Endothelial cell (in vitro differentiated cells): ENCODE measurements at regions not wholly inside any gene's neighbourhood (a gene's known extent, or its start where the extent isn't known, plus 50 kb on each side); places are given as distances from the start of the nearest gene placed in this dataset.
A peak's percentile ranks its signal among the peaks of the same experiment; 100 is the strongest.
"Not testable (repeated sequence)": the region's sequence is repeated elsewhere in the genome, so short reads cannot be mapped to it uniquely, and the experiment has no call there.

Experiments
- DNase-seq: peaks from one replicate; pipeline ENCODE4 v3.0.0; 2021; ENCODE audit warnings: low spot score
- H3K27ac Mint-ChIP-seq: one replicate; pipeline ENCODE4 v1.8.0; 2021; ENCODE audit warnings: mixed read lengths, inconsistent platforms; ENCODE audit not compliant: unreplicated experiment
- H3K27me3 Mint-ChIP-seq: one replicate; pipeline ENCODE4 v1.8.0; 2021; ENCODE audit warnings: mild to moderate bottlenecking, moderate library complexity, mixed read lengths, inconsistent platforms; ENCODE audit not compliant: unreplicated experiment
- H3K36me3 Mint-ChIP-seq: one replicate; pipeline ENCODE4 v1.8.0; 2021; ENCODE audit warnings: mild to moderate bottlenecking, low read depth, mixed read lengths, inconsistent platforms; ENCODE audit not compliant: unreplicated experiment
- H3K4me1 Mint-ChIP-seq: one replicate; pipeline ENCODE4 v1.8.0; 2021; ENCODE audit warnings: mild to moderate bottlenecking, mixed read lengths, inconsistent platforms; ENCODE audit not compliant: unreplicated experiment
- H3K4me3 Mint-ChIP-seq: one replicate; pipeline ENCODE4 v1.8.0; 2021; ENCODE audit warnings: mild to moderate bottlenecking, mixed read lengths, inconsistent platforms; ENCODE audit not compliant: unreplicated experiment
- H3K9me3 Mint-ChIP-seq: one replicate; pipeline ENCODE4 v1.8.0; 2021; ENCODE audit warnings: mixed read lengths, inconsistent platforms; ENCODE audit not compliant: unreplicated experiment
- TF ChIP-seq, protein P1 (sequence below): fragments of 200-600 bp; sonication (generic); IDR thresholded peaks from one replicate; pipeline ENCODE4 v1.5.0; 2021; ENCODE audit warnings: antibody characterized with exemption; ENCODE audit not compliant: unreplicated experiment

DNA sequence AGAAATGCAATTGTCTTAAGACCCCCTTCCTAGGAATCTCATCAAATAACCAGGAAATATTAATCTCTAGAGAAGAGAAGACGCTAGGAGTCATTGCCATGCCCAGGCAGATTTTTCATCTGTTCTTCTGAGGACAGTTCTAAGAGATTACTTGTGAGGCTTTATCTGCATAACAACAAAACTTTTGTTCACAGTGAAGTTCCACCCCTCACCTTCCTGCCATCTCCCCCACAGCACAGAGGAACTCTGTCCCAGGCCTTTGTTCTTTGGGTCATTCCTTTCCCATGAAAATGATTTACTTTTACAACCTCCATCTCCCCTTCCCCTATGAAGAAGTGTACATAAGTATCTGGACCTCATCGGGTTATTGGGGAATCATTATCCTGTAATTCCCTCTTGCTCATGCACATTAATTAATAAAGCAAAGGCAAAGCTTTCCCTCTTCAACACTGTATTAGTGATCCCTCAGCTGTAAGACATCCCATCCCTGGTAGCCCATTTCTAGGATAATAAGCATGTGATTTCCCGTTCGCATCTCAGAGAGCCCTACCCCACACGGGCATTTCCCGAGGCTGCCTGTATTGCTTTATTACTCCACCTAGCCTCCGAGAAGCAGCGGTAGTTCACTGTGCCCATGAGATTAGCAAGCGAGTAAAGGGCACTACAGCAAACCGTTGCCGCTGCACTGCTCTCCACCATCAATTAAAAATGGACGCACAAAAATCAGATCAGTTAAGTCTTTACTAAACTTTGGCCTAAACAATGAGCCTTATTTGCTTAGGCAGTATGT is 384.4 kb upstream of the CAMK1G start:
- H3K36me3 Mint-ChIP-seq: peaks cover 11% of the 10 kb centered on the region
- DNase-seq: no peak
- peaks cover 16% of the 10 kb centered on the region for H3K9me3 Mint-ChIP-seq
- H3K27me3 Mint-ChIP-seq: peaks cover 2% of the 10 kb centered on the region
- no peak overlapping the region for H3K27ac Mint-ChIP-seq
- no peak overlapping the region for H3K4me3 Mint-ChIP-seq
- TF ChIP-seq, protein P1, sequence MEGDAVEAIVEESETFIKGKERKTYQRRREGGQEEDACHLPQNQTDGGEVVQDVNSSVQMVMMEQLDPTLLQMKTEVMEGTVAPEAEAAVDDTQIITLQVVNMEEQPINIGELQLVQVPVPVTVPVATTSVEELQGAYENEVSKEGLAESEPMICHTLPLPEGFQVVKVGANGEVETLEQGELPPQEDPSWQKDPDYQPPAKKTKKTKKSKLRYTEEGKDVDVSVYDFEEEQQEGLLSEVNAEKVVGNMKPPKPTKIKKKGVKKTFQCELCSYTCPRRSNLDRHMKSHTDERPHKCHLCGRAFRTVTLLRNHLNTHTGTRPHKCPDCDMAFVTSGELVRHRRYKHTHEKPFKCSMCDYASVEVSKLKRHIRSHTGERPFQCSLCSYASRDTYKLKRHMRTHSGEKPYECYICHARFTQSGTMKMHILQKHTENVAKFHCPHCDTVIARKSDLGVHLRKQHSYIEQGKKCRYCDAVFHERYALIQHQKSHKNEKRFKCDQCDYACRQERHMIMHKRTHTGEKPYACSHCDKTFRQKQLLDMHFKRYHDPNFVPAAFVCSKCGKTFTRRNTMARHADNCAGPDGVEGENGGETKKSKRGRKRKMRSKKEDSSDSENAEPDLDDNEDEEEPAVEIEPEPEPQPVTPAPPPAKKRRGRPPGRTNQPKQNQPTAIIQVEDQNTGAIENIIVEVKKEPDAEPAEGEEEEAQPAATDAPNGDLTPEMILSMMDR: no peak
- peaks cover 3% of the 10 kb centered on the region for H3K4me1 Mint-ChIP-seq

DNA sequence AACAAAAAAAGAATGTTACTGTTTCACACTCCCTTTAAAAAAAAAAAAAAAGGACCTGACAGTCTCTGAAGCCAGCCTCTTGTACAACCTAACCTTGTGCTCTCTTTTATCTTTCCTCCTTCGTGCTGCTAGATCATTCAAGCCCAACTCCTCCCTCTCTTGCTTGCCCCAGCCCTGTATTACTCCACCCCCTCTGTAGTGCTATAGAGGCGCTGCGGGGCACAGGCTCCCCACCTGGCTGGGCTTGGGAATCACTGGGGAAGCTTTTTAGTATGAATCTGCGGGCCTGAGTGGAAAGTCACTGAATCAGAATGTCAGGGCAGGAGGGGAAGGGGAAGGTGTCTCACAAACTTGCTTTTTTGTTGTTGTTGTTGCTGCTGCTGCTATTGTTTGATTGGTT is 383.7 kb upstream of the CAMK1G start:
- H3K27ac Mint-ChIP-seq: no peak overlapping the region
- no peak for DNase-seq
- peaks cover 3% of the 10 kb centered on the region for H3K4me1 Mint-ChIP-seq
- peaks cover 16% of the 10 kb centered on the region for H3K9me3 Mint-ChIP-seq
- peaks cover 2% of the 10 kb centered on the region for H3K27me3 Mint-ChIP-seq
- peaks cover 11% of the 10 kb centered on the region for H3K36me3 Mint-ChIP-seq
- TF ChIP-seq, protein P1: no peak
- no peak overlapping the region for H3K4me3 Mint-ChIP-seq

DNA sequence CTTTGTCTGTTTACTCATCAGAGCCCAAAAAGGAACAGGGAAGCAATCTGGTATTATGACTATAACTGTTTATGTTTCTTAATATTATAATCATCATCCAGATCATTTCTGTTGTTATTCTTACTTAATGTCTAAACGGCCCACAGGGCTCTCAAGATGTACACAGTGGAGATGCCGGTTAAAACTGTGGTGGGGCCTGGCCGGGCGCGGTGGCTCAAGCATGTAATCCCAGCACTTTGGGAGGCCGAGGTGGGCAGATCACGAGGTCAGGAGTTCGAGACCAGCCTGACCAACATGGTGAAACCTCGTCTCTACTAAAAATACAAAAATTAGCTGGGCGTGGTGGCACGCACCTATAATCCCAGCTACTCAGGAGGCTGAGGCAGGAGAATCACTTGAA is 381.2 kb upstream of the CAMK1G start:
- H3K4me3 Mint-ChIP-seq, H3K27me3 Mint-ChIP-seq, H3K36me3 Mint-ChIP-seq, H3K27ac Mint-ChIP-seq, DNase-seq, H3K9me3 Mint-ChIP-seq, H3K4me1 Mint-ChIP-seq: not testable (repeated sequence)

DNA sequence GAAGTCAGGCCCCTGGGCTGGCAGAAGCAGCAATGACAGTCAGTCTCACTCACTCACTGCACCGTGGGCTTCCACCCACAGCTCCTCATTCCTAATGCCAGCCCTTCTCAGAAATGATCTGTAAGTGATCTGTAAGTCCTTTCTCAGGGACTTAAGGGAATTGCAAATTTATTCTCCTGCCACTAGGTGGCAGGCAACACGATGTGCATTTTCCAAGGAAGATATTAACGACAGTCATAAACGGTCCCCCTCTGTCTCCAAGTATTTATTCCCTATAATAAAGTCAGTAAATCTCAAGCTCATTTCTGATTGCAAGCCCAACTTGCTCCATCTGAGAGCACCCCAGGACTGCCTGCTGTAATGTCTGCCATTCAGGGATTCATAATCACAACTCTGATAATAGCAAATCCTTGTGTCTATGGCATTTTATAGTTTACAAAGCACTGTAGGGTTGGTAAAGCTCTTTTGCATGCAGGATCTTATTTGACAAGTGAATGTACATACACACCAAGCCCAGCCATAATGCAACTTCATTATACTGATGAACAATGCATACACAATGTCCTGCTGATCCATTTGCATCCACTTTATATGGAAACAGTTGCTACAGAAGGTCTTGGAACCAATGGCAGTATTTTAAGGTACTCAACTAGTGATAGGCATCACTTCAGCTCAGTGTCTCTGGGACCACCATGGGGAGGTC is 380.5 kb upstream of the CAMK1G start:
- Mint-ChIP-seq H3K4me1 (peaks cover 9% of the 10 kb centered on the region), H3K9me3 (no peaks in the 10 kb centered on the region), H3K36me3 (no peaks in the 10 kb centered on the region), H3K27me3 (peaks cover 4% of the 10 kb centered on the region), H3K27ac (no peak overlapping the region), H3K4me3 (no peak overlapping the region)
- TF ChIP-seq, protein P1: peak; percentile 91
- DNase-seq: peak; percentile 19

DNA sequence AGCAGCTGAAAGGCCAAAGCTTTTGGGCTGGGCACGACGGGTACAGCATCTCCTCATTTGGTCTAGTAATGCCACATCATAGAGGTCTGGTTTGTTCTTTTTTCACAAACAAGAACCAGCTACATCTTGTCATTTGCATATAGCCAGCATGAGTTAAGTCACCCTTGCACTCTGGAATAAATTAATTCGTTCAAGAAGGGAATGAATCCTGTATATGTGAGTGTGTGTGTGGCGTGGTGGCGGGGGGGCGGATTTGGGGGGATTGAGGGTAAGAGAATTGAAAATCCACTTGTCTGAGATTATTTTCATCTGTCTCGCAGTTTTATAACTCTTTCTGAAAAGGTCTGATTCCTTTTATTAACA is 380.0 kb upstream of the CAMK1G start:
- DNase-seq: no peak
- no peaks in the 10 kb centered on the region for H3K9me3 Mint-ChIP-seq

More for the DNA sequence above, 380.0 kb upstream of the CAMK1G start:
- H3K36me3 Mint-ChIP-seq: no peaks in the 10 kb centered on the region
- TF ChIP-seq, protein P1: no peak
- H3K27ac Mint-ChIP-seq: no peak overlapping the region
- H3K27me3 Mint-ChIP-seq: peaks cover 4% of the 10 kb centered on the region
- H3K4me3 Mint-ChIP-seq: no peak overlapping the region
- peaks cover 9% of the 10 kb centered on the region for H3K4me1 Mint-ChIP-seq
